AG04449 (cell line): ENCODE measurements at regions not wholly inside any gene's neighbourhood (a gene's known extent, or its start where the extent isn't known, plus 50 kb on each side); places are given as distances from the start of the nearest gene placed in this dataset.

Source experiments
- CTCF ChIA-PET: fragments of 350-600 bp; formaldehyde crosslinking; extraction: SDS; loops from one replicate; lab custom pipeline; 2021; ENCODE audit warnings: antibody characterized with exemption; lab: Yijun Ruan, JAX
- POLR2A ChIA-PET: fragments of 400-600, 350-600 bp; formaldehyde crosslinking; extraction: SDS; loops from one replicate; lab custom pipeline; 2020; ENCODE audit warnings: antibody characterized with exemption, inconsistent platforms; lab: Yijun Ruan, JAX
- DNase-seq: peaks from one replicate; pipeline ENCODE4 v3.0.0-alpha.2; 2010; ENCODE audit warnings: low read depth, low spot score
- H3K4me3 ChIP-seq: 2 replicates; pipeline ENCODE4 v1.5.1; 2011; ENCODE audit warnings: low read depth, mild to moderate bottlenecking, control low read depth, low read length
- TF ChIP-seq, protein P1 (sequence below): IDR thresholded peaks from one replicate; pipeline ENCODE4 v1.5.1; 2011; ENCODE audit warnings: mild to moderate bottlenecking, moderate library complexity, low read length, control low read depth, inconsistent platforms; ENCODE audit not compliant: insufficient read depth; ENCODE audit errors: missing control alignments

GRCh38 chr1:30474818-30475200, 248.6 kb downstream of the MATN1 start:
- DNase-seq, result no peak
- ChIA-PET POLR2A (no interaction called here), CTCF (no interaction called here)
- TF ChIP-seq, protein P1, sequence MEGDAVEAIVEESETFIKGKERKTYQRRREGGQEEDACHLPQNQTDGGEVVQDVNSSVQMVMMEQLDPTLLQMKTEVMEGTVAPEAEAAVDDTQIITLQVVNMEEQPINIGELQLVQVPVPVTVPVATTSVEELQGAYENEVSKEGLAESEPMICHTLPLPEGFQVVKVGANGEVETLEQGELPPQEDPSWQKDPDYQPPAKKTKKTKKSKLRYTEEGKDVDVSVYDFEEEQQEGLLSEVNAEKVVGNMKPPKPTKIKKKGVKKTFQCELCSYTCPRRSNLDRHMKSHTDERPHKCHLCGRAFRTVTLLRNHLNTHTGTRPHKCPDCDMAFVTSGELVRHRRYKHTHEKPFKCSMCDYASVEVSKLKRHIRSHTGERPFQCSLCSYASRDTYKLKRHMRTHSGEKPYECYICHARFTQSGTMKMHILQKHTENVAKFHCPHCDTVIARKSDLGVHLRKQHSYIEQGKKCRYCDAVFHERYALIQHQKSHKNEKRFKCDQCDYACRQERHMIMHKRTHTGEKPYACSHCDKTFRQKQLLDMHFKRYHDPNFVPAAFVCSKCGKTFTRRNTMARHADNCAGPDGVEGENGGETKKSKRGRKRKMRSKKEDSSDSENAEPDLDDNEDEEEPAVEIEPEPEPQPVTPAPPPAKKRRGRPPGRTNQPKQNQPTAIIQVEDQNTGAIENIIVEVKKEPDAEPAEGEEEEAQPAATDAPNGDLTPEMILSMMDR, result no peak
- H3K4me3 ChIP-seq, result no peak overlapping the region

GRCh38 chr1:30473922-30474817, 249.2 kb downstream of the MATN1 start:
- ChIA-PET CTCF (interaction anchor here (1.2 kb wide), 1 partner anchor 94 kb away, joined by 3 read pairs; no protein-coding TSS in a partner anchor), POLR2A (no interaction called here)
- TF ChIP-seq, protein P1, result no peak
- H3K4me3 ChIP-seq, result no peak overlapping the region
- DNase-seq, result no peak

DNA sequence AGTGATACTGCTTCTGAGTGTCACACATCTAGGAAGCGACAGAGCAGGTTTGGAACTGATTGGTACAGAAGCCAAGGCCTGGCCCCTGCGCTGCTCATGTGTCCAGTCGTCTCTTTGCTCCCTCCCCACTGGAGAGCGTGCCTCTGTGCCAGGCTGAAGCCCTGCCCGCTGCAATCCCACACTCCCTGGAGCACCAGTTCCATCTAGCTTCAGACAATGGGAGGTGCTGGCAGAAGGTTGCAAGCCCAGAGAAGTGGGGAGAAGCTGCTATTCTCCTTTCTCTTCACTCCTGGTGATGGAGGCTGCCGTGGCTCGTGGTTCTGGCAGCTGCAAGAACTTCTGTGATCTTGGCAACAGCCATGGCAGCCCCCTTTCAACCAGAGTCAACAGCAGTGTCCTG, 250.9 kb downstream of the MATN1 start:
- TF ChIP-seq, protein P1, result no peak
- ChIA-PET POLR2A (no interaction called here), CTCF (no interaction called here)
- DNase-seq, result no peak
- no peak overlapping the region for H3K4me3 ChIP-seq

DNA sequence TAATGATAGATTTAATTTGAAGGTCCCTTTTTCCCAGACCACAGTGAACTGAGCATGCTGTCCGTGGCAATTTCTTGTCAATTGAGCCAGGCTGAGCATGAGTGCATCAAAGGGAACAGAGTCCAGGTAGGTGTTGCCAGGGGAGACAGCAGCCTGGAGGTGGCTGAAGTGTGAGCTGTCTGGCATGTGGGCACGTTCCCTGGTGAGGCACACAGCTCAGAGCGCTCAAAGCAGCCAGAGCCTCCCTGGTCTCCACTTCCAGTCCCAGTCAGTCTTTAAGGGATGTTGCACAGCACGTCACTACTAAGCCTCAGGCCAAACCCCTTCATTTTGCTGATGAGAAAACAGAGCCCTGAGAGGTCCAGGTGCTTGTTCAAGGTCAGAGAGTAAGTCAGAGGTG, 251.4 kb downstream of the MATN1 start:
- ChIA-PET POLR2A (no interaction called here), CTCF (no interaction called here)
- no peak for DNase-seq
- TF ChIP-seq, protein P1, result no peak
- H3K4me3 ChIP-seq, result no peak overlapping the region

GRCh38 chr1:30471307-30471706, 252.1 kb downstream of the MATN1 start:
- TF ChIP-seq, protein P1, result no peak
- DNase-seq, result no peak
- ChIA-PET CTCF (no interaction called here), POLR2A (no interaction called here)
- no peak overlapping the region for H3K4me3 ChIP-seq

GRCh38 chr1:30469426-30469825, 254.0 kb downstream of the MATN1 start:
- POLR2A ChIA-PET, result no interaction called here
- TF ChIP-seq, protein P1, result no peak
- CTCF ChIA-PET, result no interaction called here
- H3K4me3 ChIP-seq, result no peak overlapping the region
- DNase-seq, result no peak
